SHP77 (cell line): ENCODE measurements at regions not wholly inside any gene's neighbourhood (a gene's known extent, or its start where the extent isn't known, plus 50 kb on each side); places are given as distances from the start of the nearest gene placed in this dataset.
A peak's percentile ranks its signal among the peaks of the same experiment; 100 is the strongest.

Source experiments
- DNase-seq, 2 experiments: peaks; one replicate each; lab custom pipeline; 2025; lab: John Stamatoyannopoulos, UW

DNA sequence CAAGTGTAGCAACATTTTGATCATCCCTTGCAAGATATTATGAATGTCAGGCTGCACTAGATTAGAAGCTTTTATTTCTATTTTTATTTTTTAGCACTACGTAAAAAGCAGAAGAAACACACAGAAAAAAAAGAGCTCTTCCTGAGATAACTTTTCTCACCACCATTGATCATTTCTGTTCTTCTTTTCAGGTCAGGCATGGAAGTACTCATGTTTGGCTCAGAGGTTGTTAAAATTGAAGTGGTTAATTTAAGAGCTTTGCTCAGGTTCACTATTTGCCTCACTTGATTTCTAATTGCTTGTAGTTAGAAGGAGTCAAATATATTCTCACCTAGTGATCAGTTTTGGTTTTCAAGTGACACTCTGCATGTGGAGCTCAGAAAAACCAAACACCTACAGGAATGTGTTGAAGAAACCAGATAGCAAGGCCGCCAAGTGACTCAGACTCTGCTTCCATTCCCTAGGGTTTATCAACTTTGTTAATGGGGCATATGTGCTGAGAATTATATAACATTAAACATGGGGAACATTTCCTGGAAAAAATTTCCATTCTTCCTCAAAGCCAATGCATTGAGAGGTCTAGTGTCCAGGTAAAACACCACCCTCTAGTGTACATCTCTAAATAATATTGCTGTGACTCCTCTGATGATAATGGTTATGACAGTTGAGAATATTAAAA lies 679.8 kb downstream of the CETN3 start:
- DNase-seq: peak in 1 of 2 experiments; percentile 5

GRCh38 chr5:89728750-89729149 lies 680.8 kb downstream of the CETN3 start:
- DNase-seq: no peak

DNA sequence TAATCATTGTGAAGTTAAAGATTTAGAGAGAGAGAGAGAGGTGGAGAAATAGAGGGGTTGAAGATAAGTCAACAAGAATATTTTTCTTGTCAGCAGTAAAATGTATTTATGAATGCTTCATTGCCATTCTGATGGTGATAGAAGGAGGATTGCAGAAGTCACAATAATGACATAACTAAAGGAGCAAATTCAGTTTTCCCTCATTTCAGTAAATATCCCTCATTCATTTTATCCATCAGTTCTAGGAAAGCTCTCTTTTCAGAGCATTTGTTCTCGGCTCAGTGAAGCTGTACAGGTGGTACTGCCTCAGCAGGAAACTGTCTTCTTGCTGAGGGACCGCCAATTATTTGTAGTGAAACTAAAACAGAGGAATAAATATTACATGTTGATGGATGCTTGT lies 681.4 kb downstream of the CETN3 start:
- no peak for DNase-seq

DNA sequence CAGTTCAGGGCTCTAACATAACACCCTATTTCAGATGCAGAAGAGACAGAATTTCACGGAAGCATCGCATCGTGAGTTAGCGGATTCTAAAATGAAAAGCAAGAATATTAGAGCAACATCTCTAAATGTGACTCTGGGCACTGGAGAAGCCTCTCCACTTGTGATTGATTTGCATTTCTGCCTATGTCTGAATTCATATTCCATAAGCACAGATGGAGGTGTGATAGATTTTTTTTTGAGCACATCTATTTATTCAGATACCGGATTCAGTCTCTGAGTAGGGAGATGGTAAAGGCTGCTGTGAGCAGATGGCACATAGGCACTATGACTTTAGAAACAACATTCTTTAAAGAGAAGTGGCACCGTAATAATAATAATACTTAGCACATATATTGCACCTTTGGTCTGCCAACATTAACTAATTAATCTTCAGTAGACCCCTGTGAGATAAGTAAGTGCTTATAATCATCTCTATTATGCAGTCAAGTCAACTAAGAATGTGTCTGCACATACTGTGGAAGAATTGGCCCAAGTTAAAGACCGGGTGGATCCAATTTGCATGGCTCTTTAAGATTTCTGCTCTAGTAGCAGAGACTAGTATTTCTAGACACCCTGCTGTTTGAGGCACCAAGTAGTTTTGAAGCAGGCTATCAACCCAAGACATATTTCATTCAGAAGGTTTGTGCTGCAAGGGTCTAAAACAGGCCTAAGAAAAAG lies 685.0 kb downstream of the CETN3 start:
- DNase-seq: no peak

DNA sequence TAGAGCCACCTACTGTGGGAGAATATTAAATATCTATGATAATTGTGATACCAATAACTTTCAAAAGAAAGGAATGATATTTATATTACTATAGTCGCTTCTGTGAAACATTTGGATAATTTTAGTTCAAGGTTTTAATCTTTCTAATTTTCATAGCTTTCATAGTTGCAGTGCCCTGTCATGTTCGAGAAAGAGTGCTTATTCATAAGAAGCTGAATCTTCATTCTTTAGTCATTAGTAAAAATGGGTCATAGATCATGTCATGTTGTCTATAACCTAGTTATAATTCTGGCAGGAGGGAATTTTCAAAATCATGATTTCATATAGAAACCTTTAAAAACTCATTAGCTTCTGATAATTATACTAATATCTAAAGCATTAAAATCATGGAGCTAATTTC lies 685.6 kb downstream of the CETN3 start:
- DNase-seq: no peak

GRCh38 chr5:89722538-89722937 lies 687.0 kb downstream of the CETN3 start:
- no peak for DNase-seq

GRCh38 chr5:89721931-89722330 lies 687.6 kb downstream of the CETN3 start:
- DNase-seq: no peak

DNA sequence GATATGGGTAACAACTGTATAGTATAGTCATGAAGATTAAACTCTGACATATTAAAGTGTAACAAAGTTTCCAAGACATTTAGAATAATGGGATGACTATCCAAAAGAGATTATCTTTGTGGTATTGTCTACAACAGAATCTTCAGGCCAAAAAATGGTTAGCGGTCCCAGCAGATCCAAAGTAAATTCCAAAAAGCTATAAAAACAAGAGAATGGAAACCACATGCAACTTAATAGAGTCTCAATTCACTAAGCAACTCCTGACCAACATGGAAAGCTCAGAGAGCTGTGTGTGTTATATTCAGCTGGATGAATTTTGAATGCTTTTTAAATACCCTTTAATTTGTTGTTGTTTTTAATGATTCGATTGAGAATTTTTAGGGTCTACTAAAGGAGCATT lies 688.2 kb downstream of the CETN3 start:
- DNase-seq: no peak

DNA sequence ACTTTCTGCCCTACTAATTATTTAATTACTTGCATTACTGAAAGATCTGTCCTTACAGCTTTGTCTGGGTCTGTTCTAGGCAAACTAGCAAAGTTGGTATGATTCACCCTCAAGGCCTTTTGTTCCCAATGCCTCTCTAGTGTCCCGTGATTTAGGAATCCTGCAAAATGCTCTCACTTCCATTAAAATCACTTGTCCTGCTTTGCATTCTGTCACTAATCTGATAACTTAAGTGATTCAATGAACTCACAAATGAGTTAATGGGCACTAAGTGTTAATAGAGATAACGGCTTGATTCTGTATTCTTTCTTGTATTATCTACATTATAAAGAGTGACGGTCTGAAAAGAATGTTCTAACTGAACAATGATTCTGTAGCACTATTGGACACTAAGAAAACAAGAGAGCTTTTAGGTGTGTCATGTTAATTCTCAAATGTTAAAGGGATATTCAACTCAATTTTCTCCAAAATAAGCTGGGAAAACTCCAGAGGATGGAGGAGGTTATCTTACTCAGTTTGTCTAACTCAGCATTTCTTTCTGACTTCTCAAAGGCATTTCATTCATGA lies 697.3 kb downstream of the CETN3 start:
- DNase-seq: no peak

- DNase-seq: no peak
These were observed 698.0 kb downstream of the CETN3 start for GRCh38 chr5:89711526-89711925.

- no peak for DNase-seq
These were observed 699.5 kb downstream of the CETN3 start for GRCh38 chr5:89710006-89710405.

GRCh38 chr5:89707891-89708290 lies 701.7 kb downstream of the CETN3 start:
- DNase-seq: no peak

DNA sequence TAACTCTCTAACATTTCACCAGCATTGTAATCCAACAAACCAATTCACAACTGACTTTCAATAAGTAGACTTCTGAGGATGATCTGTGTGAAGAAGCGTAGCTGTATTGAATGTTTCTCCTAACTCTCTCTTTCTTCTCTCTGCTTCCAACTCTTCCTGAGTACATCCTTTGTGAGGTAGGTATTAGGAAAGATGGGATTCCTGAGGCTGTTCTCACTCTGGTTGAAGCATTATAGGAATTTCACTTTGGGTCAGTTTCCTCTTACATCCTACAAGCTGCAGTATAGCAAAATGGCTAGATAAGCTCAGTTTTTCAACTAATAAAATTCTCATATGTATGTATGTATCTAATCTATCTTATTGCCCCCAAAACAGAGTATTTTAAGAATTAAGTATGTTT lies 702.8 kb downstream of the CETN3 start:
- no peak for DNase-seq

- no peak for DNase-seq
These were observed 705.7 kb downstream of the CETN3 start for GRCh38 chr5:89703817-89704216.

DNA sequence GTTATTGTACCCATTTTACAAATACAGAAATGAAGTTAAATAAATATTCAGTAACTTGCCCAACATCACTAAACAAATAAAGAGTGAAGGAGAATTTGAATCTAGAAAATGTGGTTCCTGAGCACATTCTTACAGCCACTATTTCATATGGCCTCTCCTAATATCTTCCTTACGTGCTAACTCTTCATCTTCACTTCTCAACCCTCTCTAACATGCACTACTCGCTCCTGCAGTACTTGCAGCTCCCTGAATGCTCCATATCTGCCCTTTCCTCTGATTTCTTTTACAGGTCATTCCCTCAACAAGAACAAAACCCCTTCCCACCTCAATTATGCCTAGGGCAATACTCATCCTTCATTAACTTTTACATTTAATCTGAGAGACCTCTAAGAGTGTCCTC lies 711.5 kb downstream of the CETN3 start:
- peak in 1 of 2 experiments; percentile 5 for DNase-seq

GRCh38 chr5:89697581-89697980 lies 712.0 kb downstream of the CETN3 start:
- peak; percentile 56 to 57 for DNase-seq

GRCh38 chr5:89695371-89695770 lies 714.2 kb downstream of the CETN3 start:
- DNase-seq: no peak

GRCh38 chr5:89694026-89694550 lies 715.5 kb downstream of the CETN3 start:
- no peak for DNase-seq

DNA sequence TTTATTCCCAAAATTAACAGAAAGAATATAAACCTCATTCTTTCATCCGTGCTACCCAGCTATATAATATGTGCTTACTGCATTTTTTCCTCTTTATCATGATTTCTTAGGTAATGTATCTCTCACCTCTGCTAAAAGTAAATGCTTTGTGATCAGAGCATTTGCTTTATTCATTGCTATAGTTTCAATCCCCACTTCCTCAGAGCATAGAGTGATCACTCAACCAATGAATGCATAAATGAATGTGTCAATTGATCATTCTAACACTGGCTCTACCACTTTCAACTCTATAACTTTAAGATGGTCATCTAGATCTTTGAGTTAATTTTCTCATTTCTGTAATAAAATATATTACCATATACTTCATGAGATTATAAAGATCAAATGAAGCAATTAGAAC lies 719.2 kb downstream of the CETN3 start:
- DNase-seq: no peak

DNA sequence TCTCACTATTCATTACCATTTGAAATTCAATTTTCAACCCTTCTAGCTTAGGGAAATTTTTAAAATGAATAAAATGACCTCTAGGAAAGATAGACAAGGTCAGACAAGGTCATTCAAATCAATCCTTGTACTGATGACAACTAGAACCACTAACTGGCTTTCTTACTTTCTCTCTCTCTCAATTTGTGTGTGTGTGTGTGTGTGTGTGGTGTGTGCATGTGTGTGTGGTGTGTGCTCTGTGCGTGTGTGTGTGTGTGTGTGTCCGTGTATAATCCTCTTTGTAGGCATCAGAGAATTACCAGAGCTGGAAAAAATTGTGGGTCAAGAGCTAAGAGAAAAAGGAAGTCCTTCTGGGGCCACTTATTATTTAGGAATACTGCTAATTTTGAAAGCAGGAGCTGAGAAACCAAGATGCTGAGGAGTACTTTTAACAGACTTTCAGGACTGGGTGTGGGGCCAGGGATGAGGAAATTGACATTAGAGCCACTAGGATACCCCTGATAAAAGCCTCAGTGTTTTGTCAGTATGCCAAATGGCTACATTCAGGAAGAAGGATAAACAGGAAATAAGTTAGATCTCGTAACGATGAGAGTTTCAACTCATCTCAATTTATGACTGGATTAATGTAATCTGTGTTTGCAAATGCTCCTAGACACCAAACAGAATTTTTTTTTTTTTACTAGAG lies 723.3 kb downstream of the CETN3 start:
- peak in 1 of 2 experiments; percentile 1 for DNase-seq

- DNase-seq: no peak
These were observed 732.9 kb downstream of the CETN3 start for GRCh38 chr5:89676634-89677033.

GRCh38 chr5:89673019-89673418 lies 736.5 kb downstream of the CETN3 start:
- no peak for DNase-seq

DNA sequence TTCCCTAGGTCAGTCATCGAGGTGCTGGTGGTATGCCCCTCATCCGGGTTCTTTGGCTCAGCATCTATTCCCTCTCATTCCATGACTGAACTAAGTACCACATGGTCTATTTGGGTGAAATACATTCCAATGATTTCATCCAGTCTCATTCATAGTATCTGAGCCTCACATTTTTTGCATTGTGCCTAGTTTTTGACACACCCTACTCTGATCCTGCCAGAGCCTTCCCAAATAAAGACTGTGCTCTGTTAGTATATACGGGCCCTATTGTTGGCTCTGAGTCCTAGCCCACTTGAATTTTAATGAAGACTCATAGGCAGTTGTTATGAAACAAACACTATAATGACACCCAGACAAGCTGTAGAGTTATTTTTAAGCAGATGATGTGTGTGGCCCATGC lies 740.7 kb downstream of the CETN3 start:
- no peak for DNase-seq
